HEK293 (cell line): ENCODE measurements at regions not wholly inside any gene's neighbourhood (a gene's known extent, or its start where the extent isn't known, plus 50 kb on each side); places are given as distances from the start of the nearest gene placed in this dataset.

ENCODE experiments used
- CTCF ChIA-PET: fragments of 350-600 bp; formaldehyde crosslinking; extraction: SDS; loops from one replicate; lab custom pipeline; 2021; ENCODE audit warnings: antibody characterized with exemption; lab: Yijun Ruan, JAX
- POLR2A ChIA-PET: fragments of 300-600 bp; formaldehyde crosslinking; extraction: SDS; loops from one replicate; lab custom pipeline; 2020; ENCODE audit warnings: antibody characterized with exemption, inconsistent platforms; lab: Yijun Ruan, JAX
- H3K27ac ChIP-seq: fragments of 200-500 bp; sonication (Bioruptor generic); 2 replicates; pipeline ENCODE4 v1.5.1; 2014; ENCODE audit warnings: low read depth, low read length, control low read depth, inconsistent platforms; ENCODE audit errors: extremely low read depth
- H3K36me3 ChIP-seq, 2 experiments: fragments of 200-500 bp in 1 of 2; sonication (Bioruptor generic) in 1 of 2; 1 replicate in 1 of 2; 2 replicates in 1 of 2; pipeline ENCODE4 v1.5.1; 2014 to 2017; ENCODE audit warnings: inconsistent platforms in 2 of 2, low read length in 2 of 2; ENCODE audit not compliant: control insufficient read depth in 2 of 2, insufficient read depth in 1 of 2
- H3K4me1 ChIP-seq: fragments of 200-500 bp; sonication (Bioruptor generic); 2 replicates; pipeline ENCODE4 v1.5.1; 2014; ENCODE audit warnings: mild to moderate bottlenecking, low read length, inconsistent platforms; ENCODE audit not compliant: control insufficient read depth, insufficient read depth
- H3K4me3 ChIP-seq: 2 replicates; pipeline ENCODE4 v1.5.1; 2011; ENCODE audit warnings: low read depth, mild to moderate bottlenecking, control low read depth, low read length, moderate library complexity
- H3K9me3 ChIP-seq: fragments of 200-500 bp; sonication (Bioruptor generic); 2 replicates; pipeline ENCODE4 v1.5.1; 2014; ENCODE audit warnings: low read depth, low read length, inconsistent platforms; ENCODE audit not compliant: control insufficient read depth, insufficient read depth
- KLF7 ChIP-seq: fragments of 450-650 bp; formaldehyde crosslinking; IDR thresholded peaks from 2 replicates; pipeline ENCODE4 v1.5.1; 2016; ENCODE audit warnings: missing biosample characterization, missing genetic modification characterization, borderline replicate concordance
- RBAK ChIP-seq: fragments of 450-650 bp; formaldehyde crosslinking; IDR thresholded peaks from 2 replicates; pipeline ENCODE4 v1.5.1; 2016; ENCODE audit warnings: missing biosample characterization, missing genetic modification characterization
- SETDB1 ChIP-seq: IDR thresholded peaks from one replicate; pipeline ENCODE4 v1.6.1; 2017; ENCODE audit warnings: mild to moderate bottlenecking, low read length, moderate library complexity, mixed read lengths; ENCODE audit not compliant: insufficient read length
- ZBTB1 ChIP-seq: fragments of 450-650 bp; formaldehyde crosslinking; IDR thresholded peaks from 2 replicates; pipeline ENCODE4 v1.5.1; 2016; ENCODE audit warnings: missing biosample characterization, missing genetic modification characterization
- ZBTB11 ChIP-seq: fragments of 450-650 bp; formaldehyde crosslinking; conservative IDR thresholded peaks from 2 replicates; pipeline ENCODE4 v1.5.1; 2016; ENCODE audit warnings: low read depth, missing biosample characterization, missing genetic modification characterization
- ZBTB48 ChIP-seq: fragments of 450-650 bp; formaldehyde crosslinking; IDR thresholded peaks from 2 replicates; pipeline ENCODE4 v1.5.1; 2016; ENCODE audit warnings: missing biosample characterization, missing genetic modification characterization
- ZFHX2 ChIP-seq: fragments of 450-650 bp; formaldehyde crosslinking; conservative IDR thresholded peaks from 2 replicates; pipeline ENCODE4 v1.5.1; 2016; ENCODE audit warnings: missing biosample characterization, missing genetic modification characterization
- ZNF148 ChIP-seq: fragments of 450-650 bp; formaldehyde crosslinking; IDR thresholded peaks from 2 replicates; pipeline ENCODE4 v1.5.0; 2017; ENCODE audit warnings: missing biosample characterization, missing genetic modification characterization, borderline replicate concordance
- ZNF169 ChIP-seq: fragments of 450-650 bp; formaldehyde crosslinking; IDR thresholded peaks from 2 replicates; pipeline ENCODE4 v1.5.1; 2016; ENCODE audit warnings: missing biosample characterization, missing genetic modification characterization
- ZNF18 ChIP-seq: fragments of 450-650 bp; formaldehyde crosslinking; IDR thresholded peaks from 2 replicates; pipeline ENCODE4 v1.5.1; 2016; ENCODE audit warnings: missing biosample characterization, missing genetic modification characterization
- ZNF354C ChIP-seq: fragments of 450-650 bp; formaldehyde crosslinking; IDR thresholded peaks from 2 replicates; pipeline ENCODE4 v1.5.1; 2016; ENCODE audit warnings: missing biosample characterization, missing genetic modification characterization, low read depth, borderline replicate concordance
- ZNF433 ChIP-seq: fragments of 450-650 bp; formaldehyde crosslinking; IDR thresholded peaks from 2 replicates; pipeline ENCODE4 v1.5.1; 2016; ENCODE audit warnings: missing biosample characterization, missing genetic modification characterization, low read depth
- ZNF560 ChIP-seq: fragments of 450-650 bp; formaldehyde crosslinking; IDR thresholded peaks from 2 replicates; pipeline ENCODE4 v1.5.1; 2017; ENCODE audit warnings: missing biosample characterization, missing genetic modification characterization, borderline replicate concordance
- ZNF629 ChIP-seq: fragments of 450-650 bp; formaldehyde crosslinking; IDR thresholded peaks from 2 replicates; pipeline ENCODE4 v1.5.1; 2017; ENCODE audit warnings: missing biosample characterization, missing genetic modification characterization
- ZNF768 ChIP-seq: fragments of 450-650 bp; formaldehyde crosslinking; IDR thresholded peaks from 2 replicates; pipeline ENCODE4 v1.5.1; 2018; ENCODE audit warnings: missing biosample characterization, mild to moderate bottlenecking, missing genetic modification characterization
- ZNF843 ChIP-seq: fragments of 450-650 bp; formaldehyde crosslinking; IDR thresholded peaks from 2 replicates; pipeline ENCODE4 v1.5.1; 2016; ENCODE audit warnings: missing biosample characterization, missing genetic modification characterization
- TF ChIP-seq, protein P1 (sequence below): fragments of 450-650 bp; formaldehyde crosslinking; IDR thresholded peaks from 2 replicates; pipeline ENCODE4 v1.5.1; 2016; ENCODE audit warnings: missing biosample characterization, missing genetic modification characterization, borderline replicate concordance
- TF ChIP-seq, protein P2 (sequence below): fragments of 450-650 bp; formaldehyde crosslinking; IDR thresholded peaks from 2 replicates; pipeline ENCODE4 v1.5.1; 2016; ENCODE audit warnings: missing biosample characterization, missing genetic modification characterization, low read depth
- TF ChIP-seq, protein P3 (sequence below): fragments of 450-650 bp; formaldehyde crosslinking; IDR thresholded peaks from 2 replicates; pipeline ENCODE4; 2016; ENCODE audit warnings: missing biosample characterization, missing genetic modification characterization
- TF ChIP-seq, protein P4 (sequence below): fragments of 450-650 bp; IDR thresholded peaks from 2 replicates; pipeline ENCODE4 v1.5.1; 2018; ENCODE audit warnings: missing biosample characterization, mild to moderate bottlenecking, missing genetic modification characterization

- TF ChIP-seq ZBTB11 (tag by site-specific recombination) (no peak), ZNF433 (no peak), ZNF18 (no peak), ZNF560 (tag by site-specific recombination) (no peak)
- TF ChIP-seq, protein P1, sequence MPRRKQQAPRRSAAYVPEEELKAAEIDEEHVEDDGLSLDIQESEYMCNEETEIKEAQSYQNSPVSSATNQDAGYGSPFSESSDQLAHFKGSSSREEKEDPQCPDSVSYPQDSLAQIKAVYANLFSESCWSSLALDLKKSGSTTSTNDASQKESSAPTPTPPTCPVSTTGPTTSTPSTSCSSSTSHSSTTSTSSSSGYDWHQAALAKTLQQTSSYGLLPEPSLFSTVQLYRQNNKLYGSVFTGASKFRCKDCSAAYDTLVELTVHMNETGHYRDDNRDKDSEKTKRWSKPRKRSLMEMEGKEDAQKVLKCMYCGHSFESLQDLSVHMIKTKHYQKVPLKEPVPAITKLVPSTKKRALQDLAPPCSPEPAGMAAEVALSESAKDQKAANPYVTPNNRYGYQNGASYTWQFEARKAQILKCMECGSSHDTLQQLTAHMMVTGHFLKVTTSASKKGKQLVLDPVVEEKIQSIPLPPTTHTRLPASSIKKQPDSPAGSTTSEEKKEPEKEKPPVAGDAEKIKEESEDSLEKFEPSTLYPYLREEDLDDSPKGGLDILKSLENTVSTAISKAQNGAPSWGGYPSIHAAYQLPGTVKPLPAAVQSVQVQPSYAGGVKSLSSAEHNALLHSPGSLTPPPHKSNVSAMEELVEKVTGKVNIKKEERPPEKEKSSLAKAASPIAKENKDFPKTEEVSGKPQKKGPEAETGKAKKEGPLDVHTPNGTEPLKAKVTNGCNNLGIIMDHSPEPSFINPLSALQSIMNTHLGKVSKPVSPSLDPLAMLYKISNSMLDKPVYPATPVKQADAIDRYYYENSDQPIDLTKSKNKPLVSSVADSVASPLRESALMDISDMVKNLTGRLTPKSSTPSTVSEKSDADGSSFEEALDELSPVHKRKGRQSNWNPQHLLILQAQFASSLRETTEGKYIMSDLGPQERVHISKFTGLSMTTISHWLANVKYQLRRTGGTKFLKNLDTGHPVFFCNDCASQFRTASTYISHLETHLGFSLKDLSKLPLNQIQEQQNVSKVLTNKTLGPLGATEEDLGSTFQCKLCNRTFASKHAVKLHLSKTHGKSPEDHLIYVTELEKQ (tag by site-specific recombination), result no peak
- TF ChIP-seq, protein P2, sequence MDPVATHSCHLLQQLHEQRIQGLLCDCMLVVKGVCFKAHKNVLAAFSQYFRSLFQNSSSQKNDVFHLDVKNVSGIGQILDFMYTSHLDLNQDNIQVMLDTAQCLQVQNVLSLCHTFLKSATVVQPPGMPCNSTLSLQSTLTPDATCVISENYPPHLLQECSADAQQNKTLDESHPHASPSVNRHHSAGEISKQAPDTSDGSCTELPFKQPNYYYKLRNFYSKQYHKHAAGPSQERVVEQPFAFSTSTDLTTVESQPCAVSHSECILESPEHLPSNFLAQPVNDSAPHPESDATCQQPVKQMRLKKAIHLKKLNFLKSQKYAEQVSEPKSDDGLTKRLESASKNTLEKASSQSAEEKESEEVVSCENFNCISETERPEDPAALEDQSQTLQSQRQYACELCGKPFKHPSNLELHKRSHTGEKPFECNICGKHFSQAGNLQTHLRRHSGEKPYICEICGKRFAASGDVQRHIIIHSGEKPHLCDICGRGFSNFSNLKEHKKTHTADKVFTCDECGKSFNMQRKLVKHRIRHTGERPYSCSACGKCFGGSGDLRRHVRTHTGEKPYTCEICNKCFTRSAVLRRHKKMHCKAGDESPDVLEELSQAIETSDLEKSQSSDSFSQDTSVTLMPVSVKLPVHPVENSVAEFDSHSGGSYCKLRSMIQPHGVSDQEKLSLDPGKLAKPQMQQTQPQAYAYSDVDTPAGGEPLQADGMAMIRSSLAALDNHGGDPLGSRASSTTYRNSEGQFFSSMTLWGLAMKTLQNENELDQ (tag by site-specific recombination), result no peak
These were observed 117.6 kb upstream of the MRI1 start (continued) for GRCh38 chr19:13646758-13647157.

- POLR2A ChIA-PET, result no interaction called here
- Histone ChIP-seq H3K36me3 (no peaks in the 10 kb centered on the region), H3K9me3 (no peaks in the 10 kb centered on the region), H3K4me1 (no peaks in the 10 kb centered on the region), H3K4me3 (no peak overlapping the region), H3K27ac (no peak overlapping the region)
- CTCF ChIA-PET, result interaction anchor here (1.2 kb wide), 1 partner anchor 55 kb away, joined by 3 read pairs; no protein-coding TSS in a partner anchor
- TF ChIP-seq ZNF354C (no peak), KLF7 (tag by site-specific recombination) (no peak), ZNF148 (no peak), ZBTB1 (no peak), ZNF169 (tag by site-specific recombination) (no peak), ZNF843 (tag by site-specific recombination) (no peak), RBAK (no peak), ZNF629 (tag by site-specific recombination) (no peak), ZBTB48 (tag by site-specific recombination) (no peak), ZNF768 (no peak), ZFHX2 (tag by site-specific recombination) (no peak), SETDB1 (no peak)
- TF ChIP-seq, protein P3, sequence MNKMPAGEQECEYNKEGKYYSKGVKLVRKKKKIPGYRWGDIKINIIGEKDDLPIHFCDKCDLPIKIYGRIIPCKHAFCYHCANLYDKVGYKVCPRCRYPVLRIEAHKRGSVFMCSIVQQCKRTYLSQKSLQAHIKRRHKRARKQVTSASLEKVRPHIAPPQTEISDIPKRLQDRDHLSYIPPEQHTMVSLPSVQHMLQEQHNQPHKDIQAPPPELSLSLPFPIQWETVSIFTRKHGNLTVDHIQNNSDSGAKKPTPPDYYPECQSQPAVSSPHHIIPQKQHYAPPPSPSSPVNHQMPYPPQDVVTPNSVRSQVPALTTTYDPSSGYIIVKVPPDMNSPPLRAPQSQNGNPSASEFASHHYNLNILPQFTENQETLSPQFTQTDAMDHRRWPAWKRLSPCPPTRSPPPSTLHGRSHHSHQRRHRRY (tag by site-specific recombination), result no peak
- TF ChIP-seq, protein P4, sequence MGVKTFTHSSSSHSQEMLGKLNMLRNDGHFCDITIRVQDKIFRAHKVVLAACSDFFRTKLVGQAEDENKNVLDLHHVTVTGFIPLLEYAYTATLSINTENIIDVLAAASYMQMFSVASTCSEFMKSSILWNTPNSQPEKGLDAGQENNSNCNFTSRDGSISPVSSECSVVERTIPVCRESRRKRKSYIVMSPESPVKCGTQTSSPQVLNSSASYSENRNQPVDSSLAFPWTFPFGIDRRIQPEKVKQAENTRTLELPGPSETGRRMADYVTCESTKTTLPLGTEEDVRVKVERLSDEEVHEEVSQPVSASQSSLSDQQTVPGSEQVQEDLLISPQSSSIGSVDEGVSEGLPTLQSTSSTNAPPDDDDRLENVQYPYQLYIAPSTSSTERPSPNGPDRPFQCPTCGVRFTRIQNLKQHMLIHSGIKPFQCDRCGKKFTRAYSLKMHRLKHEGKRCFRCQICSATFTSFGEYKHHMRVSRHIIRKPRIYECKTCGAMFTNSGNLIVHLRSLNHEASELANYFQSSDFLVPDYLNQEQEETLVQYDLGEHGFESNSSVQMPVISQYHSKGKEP, result no peak
These were observed 119.7 kb upstream of the MRI1 start for GRCh38 chr19:13644645-13645044.
